SK-N-MC (cell line): ENCODE measurements at regions not wholly inside any gene's neighbourhood (a gene's known extent, or its start where the extent isn't known, plus 50 kb on each side); places are given as distances from the start of the nearest gene placed in this dataset.

Experiments
- EZH2 ChIP-seq: fragments of 200-600 bp; sonication (generic); IDR thresholded peaks from one replicate; pipeline ENCODE4 v1.6.1; 2017; ENCODE audit warnings: antibody characterized with exemption
- FOXP2 ChIP-seq: optimal IDR thresholded peaks from 2 replicates; pipeline ENCODE3; 2011; ENCODE audit warnings: mild to moderate bottlenecking, moderate library complexity; ENCODE audit not compliant: insufficient read depth; ENCODE audit errors: extremely low read length, control extremely low read depth
- POLR2AphosphoS5 ChIP-seq: IDR thresholded peaks from 2 replicates; pipeline ENCODE4 v1.6.1; 2012; ENCODE audit warnings: mild to moderate bottlenecking, low read depth, low read length, borderline replicate concordance

GRCh38 chr10:3868271-3868664, 83.3 kb upstream of the KLF6 start:
- no peak for TF ChIP-seq EZH2
- no peak for TF ChIP-seq POLR2AphosphoS5
- TF ChIP-seq FOXP2 = no peak
